WTC11 (cell line): ENCODE measurements at regions not wholly inside any gene's neighbourhood (a gene's known extent, or its start where the extent isn't known, plus 50 kb on each side); places are given as distances from the start of the nearest gene placed in this dataset.

ENCODE experiments used
- ATAC-seq: fragments of 200-7000 bp; cut with Tn5 transposase; 2 replicates; pipeline ENCODE4 v1.10.0; 2021; ENCODE audit warnings: mild to moderate bottlenecking, moderate library complexity
- CTCF ChIA-PET: fragments of 300-600 bp; sonication (Branson Sonifier 250); formaldehyde crosslinking; loops from one replicate; lab custom pipeline; 2021; ENCODE audit warnings: antibody characterized with exemption; lab: Charles Lee
- POLR2A ChIA-PET: fragments of 350-600 bp; sonication (Branson Sonifier 250); formaldehyde crosslinking; loops from one replicate; lab custom pipeline; 2021; ENCODE audit warnings: antibody characterized with exemption; lab: Charles Lee
- DNase-seq: peaks from one replicate; pipeline ENCODE4 v3.0.0; 2021; ENCODE audit warnings: low spot score
- H3K27ac Mint-ChIP-seq: 2 replicates; pipeline ENCODE4 v1.8.0; 2021; ENCODE audit warnings: mixed read lengths
- H3K27me3 Mint-ChIP-seq: 2 replicates; pipeline ENCODE4 v1.8.0; 2021; ENCODE audit warnings: low read depth, mild to moderate bottlenecking, moderate library complexity, mixed read lengths
- H3K36me3 Mint-ChIP-seq: 2 replicates; pipeline ENCODE4 v1.8.0; 2021; ENCODE audit warnings: mixed read lengths
- H3K4me1 Mint-ChIP-seq: 2 replicates; pipeline ENCODE4 v1.8.0; 2022; ENCODE audit warnings: mixed read lengths
- H3K4me3 Mint-ChIP-seq: 2 replicates; pipeline ENCODE4 v1.8.0; 2021; ENCODE audit warnings: mild to moderate bottlenecking, moderate library complexity, mixed read lengths
- H3K9me3 Mint-ChIP-seq: 2 replicates; pipeline ENCODE4 v1.8.0; 2021; ENCODE audit warnings: mixed read lengths
- CBFB ChIP-seq: sonication (generic); formaldehyde crosslinking; IDR thresholded peaks from 2 replicates; pipeline ENCODE4 v1.8.1; 2022; ENCODE audit warnings: mild to moderate bottlenecking, low read depth, missing genetic modification reagents
- CREB1 ChIP-seq: sonication (generic); formaldehyde crosslinking; IDR thresholded peaks from 2 replicates; pipeline ENCODE4 v1.8.0; 2023; ENCODE audit warnings: mild to moderate bottlenecking, missing genetic modification reagents
- ESRRA ChIP-seq: sonication (generic); formaldehyde crosslinking; IDR thresholded peaks from 2 replicates; pipeline ENCODE4 v1.8.1; 2022; ENCODE audit warnings: mild to moderate bottlenecking, missing genetic modification reagents, borderline replicate concordance
- FOXK1 ChIP-seq: sonication (generic); formaldehyde crosslinking; IDR thresholded peaks from 2 replicates; pipeline ENCODE4 v1.8.0; 2022; ENCODE audit warnings: mild to moderate bottlenecking, moderate library complexity, missing genetic modification reagents
- HMGXB4 ChIP-seq: sonication (generic); formaldehyde crosslinking; IDR thresholded peaks from 2 replicates; pipeline ENCODE4 v1.8.1; 2023; ENCODE audit warnings: mild to moderate bottlenecking, moderate library complexity, missing genetic modification reagents
- NR2C2 ChIP-seq: sonication (generic); formaldehyde crosslinking; IDR thresholded peaks from 2 replicates; pipeline ENCODE4 v1.8.0; 2022; ENCODE audit warnings: mild to moderate bottlenecking, missing genetic modification reagents
- OVOL2 ChIP-seq: fragments of 250-450 bp; sonication (Bioruptor Pico); IDR thresholded peaks from 2 replicates; pipeline ENCODE4 v1.9.0; 2021; ENCODE audit warnings: mild to moderate bottlenecking, borderline replicate concordance
- PREB ChIP-seq: sonication (generic); formaldehyde crosslinking; IDR thresholded peaks from 2 replicates; pipeline ENCODE4 v1.8.1; 2022; ENCODE audit warnings: mild to moderate bottlenecking, missing genetic modification reagents, moderate library complexity, borderline replicate concordance
- SMAD3 ChIP-seq: sonication (generic); formaldehyde crosslinking; IDR thresholded peaks from 2 replicates; pipeline ENCODE4 v1.8.0; 2022; ENCODE audit warnings: missing genetic modification reagents, mild to moderate bottlenecking, borderline replicate concordance
- SMAD4 ChIP-seq: sonication (generic); formaldehyde crosslinking; IDR thresholded peaks from 2 replicates; pipeline ENCODE4 v1.8.0; 2022; ENCODE audit warnings: mild to moderate bottlenecking, missing genetic modification reagents
- TCF7 ChIP-seq: sonication (generic); formaldehyde crosslinking; IDR thresholded peaks from 2 replicates; pipeline ENCODE4 v1.8.0; 2022; ENCODE audit warnings: mild to moderate bottlenecking, low read depth, missing genetic modification reagents, moderate library complexity
- USF1 ChIP-seq: sonication (generic); formaldehyde crosslinking; IDR thresholded peaks from 2 replicates; pipeline ENCODE4 v1.8.0; 2022; ENCODE audit warnings: mild to moderate bottlenecking, missing genetic modification reagents
- ZNF281 ChIP-seq: sonication (generic); formaldehyde crosslinking; IDR thresholded peaks from 2 replicates; pipeline ENCODE4 v1.8.0; 2023; ENCODE audit warnings: mild to moderate bottlenecking, missing genetic modification reagents
- TF ChIP-seq, protein P1 (sequence below): sonication (generic); formaldehyde crosslinking; IDR thresholded peaks from 2 replicates; pipeline ENCODE4 v1.8.1; 2023; ENCODE audit warnings: mild to moderate bottlenecking, missing genetic modification reagents, borderline replicate concordance
- TF ChIP-seq, protein P2 (sequence below): fragments of 250-450 bp; sonication (Bioruptor Pico); IDR thresholded peaks from 2 replicates; pipeline ENCODE4 v1.9.0; 2021; ENCODE audit warnings: mild to moderate bottlenecking

DNA sequence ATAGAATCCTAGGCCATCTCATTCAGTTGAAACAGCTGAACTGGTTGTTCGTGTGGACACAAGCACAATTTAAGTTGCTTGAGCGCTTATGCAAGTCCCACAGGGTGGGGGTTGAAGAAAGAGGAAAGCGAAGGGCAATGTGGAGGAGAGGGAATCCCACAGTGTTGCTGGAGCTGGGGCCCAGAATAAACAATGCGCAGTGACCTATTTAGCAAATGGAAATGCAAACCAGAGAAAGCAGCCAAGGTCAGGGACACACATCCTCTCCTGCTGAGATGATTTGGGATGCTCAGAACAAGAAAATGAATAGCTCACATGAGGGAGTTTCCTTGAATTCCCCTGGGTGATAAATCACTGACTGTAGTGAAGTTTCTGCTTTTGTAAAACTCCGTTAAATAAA is 838.3 kb downstream of the TLE4 start (continued):
- TF ChIP-seq ZNF281 (peak; percentile 71; the same call in 1 of the 2 replicates), CBFB (CRISPR knock-in tag) (peak; percentile 93), FOXK1 (CRISPR knock-in tag) (peak; percentile 94)

- TF ChIP-seq SMAD3 (no peak), USF1 (CRISPR knock-in tag) (no peak), TCF7 (CRISPR knock-in tag) (no peak), NR2C2 (CRISPR knock-in tag) (no peak), PREB (CRISPR knock-in tag) (no peak), SMAD4 (CRISPR knock-in tag) (no peak), HMGXB4 (CRISPR knock-in tag) (no peak), ESRRA (CRISPR knock-in tag) (no peak), OVOL2 (CRISPR knock-in tag) (no peak), CREB1 (CRISPR knock-in tag) (no peak)
- TF ChIP-seq, protein P1, sequence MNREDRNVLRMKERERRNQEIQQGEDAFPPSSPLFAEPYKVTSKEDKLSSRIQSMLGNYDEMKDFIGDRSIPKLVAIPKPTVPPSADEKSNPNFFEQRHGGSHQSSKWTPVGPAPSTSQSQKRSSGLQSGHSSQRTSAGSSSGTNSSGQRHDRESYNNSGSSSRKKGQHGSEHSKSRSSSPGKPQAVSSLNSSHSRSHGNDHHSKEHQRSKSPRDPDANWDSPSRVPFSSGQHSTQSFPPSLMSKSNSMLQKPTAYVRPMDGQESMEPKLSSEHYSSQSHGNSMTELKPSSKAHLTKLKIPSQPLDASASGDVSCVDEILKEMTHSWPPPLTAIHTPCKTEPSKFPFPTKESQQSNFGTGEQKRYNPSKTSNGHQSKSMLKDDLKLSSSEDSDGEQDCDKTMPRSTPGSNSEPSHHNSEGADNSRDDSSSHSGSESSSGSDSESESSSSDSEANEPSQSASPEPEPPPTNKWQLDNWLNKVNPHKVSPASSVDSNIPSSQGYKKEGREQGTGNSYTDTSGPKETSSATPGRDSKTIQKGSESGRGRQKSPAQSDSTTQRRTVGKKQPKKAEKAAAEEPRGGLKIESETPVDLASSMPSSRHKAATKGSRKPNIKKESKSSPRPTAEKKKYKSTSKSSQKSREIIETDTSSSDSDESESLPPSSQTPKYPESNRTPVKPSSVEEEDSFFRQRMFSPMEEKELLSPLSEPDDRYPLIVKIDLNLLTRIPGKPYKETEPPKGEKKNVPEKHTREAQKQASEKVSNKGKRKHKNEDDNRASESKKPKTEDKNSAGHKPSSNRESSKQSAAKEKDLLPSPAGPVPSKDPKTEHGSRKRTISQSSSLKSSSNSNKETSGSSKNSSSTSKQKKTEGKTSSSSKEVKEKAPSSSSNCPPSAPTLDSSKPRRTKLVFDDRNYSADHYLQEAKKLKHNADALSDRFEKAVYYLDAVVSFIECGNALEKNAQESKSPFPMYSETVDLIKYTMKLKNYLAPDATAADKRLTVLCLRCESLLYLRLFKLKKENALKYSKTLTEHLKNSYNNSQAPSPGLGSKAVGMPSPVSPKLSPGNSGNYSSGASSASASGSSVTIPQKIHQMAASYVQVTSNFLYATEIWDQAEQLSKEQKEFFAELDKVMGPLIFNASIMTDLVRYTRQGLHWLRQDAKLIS (CRISPR knock-in tag) = no peak
- TF ChIP-seq, protein P2, sequence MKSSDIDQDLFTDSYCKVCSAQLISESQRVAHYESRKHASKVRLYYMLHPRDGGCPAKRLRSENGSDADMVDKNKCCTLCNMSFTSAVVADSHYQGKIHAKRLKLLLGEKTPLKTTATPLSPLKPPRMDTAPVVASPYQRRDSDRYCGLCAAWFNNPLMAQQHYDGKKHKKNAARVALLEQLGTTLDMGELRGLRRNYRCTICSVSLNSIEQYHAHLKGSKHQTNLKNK = no peak
- Mint-ChIP-seq H3K4me3 (no peak overlapping the region), H3K36me3 (peaks cover 51% of the 10 kb centered on the region), H3K27ac (no peak overlapping the region), H3K4me1 (peaks cover 54% of the 10 kb centered on the region), H3K27me3 (peaks cover 3% of the 10 kb centered on the region; the same call in 1 of the 2 replicates), H3K9me3 (peaks cover 43% of the 10 kb centered on the region)
- CTCF ChIA-PET = no interaction called here
- POLR2A ChIA-PET = no interaction called here
- no peak for DNase-seq
- no peak for ATAC-seq
Measured at GRCh38 chr9:80407220-80407619, 835.5 kb downstream of the TLE4 start.
